Endothelial cell of umbilical vein (primary cell): ENCODE measurements at regions not wholly inside any gene's neighbourhood (a gene's known extent, or its start where the extent isn't known, plus 50 kb on each side); places are given as distances from the start of the nearest gene placed in this dataset.

Source experiments
- BruUV-seq: library from RNA; stranded (reverse); fragments of 400-500 nt; replicated peaks from 2 replicates; lab custom pipeline; 2021; lab: Mats Ljungman, UMichigan
- CTCF ChIA-PET: fragments of 300-600, 350-600 bp; sonication (Branson Sonifier 250); formaldehyde crosslinking; loops from one replicate; lab custom pipeline; 2021; ENCODE audit warnings: antibody characterized with exemption, inconsistent platforms; lab: Charles Lee
- POLR2A ChIA-PET: fragments of 300-600, 350-600 bp; sonication (Branson Sonifier 250); formaldehyde crosslinking; loops from one replicate; lab custom pipeline; 2021; ENCODE audit warnings: antibody characterized with exemption, inconsistent platforms; lab: Charles Lee
- DNase-seq: peaks from one replicate; pipeline ENCODE4 v3.0.0-alpha.2; 2011; ENCODE audit warnings: low read depth, low spot score
- FAIRE-seq: peaks from 2 replicates; lab custom pipeline; 2011; peaks lifted over from hg19 to GRCh38; lab: Jason Lieb, UNC
- H2AFZ ChIP-seq: 2 replicates; pipeline ENCODE4 v1.6.0; 2012; ENCODE audit warnings: low read depth, low read length, control low read depth, inconsistent platforms
- H3K27ac ChIP-seq: 2 replicates; pipeline ENCODE4 v1.5.1; 2011; ENCODE audit warnings: low read depth, mild to moderate bottlenecking, control low read depth, low read length, moderate library complexity; ENCODE audit not compliant: insufficient read depth
- H3K27me3 ChIP-seq, 2 experiments: 2 replicates each; pipeline versions ENCODE4 v1.6.0 to v1.6.1; 2011; ENCODE audit warnings: low read length in 2 of 2, mixed read lengths in 1 of 2; ENCODE audit not compliant: control insufficient read depth in 2 of 2, insufficient read depth in 2 of 2
- H3K36me3 ChIP-seq, 2 experiments: 2 replicates in 1 of 2; 3 replicates in 1 of 2; pipeline ENCODE4 v1.5.1; 2011; ENCODE audit warnings: low read length in 2 of 2, mild to moderate bottlenecking in 1 of 2, moderate library complexity in 1 of 2; ENCODE audit not compliant: control insufficient read depth in 2 of 2, insufficient read depth in 2 of 2; ENCODE audit errors: extremely low read depth in 1 of 2
- H3K4me1 ChIP-seq: 3 replicates; pipeline ENCODE4 v1.5.1; 2011; ENCODE audit warnings: mild to moderate bottlenecking, low read length; ENCODE audit not compliant: control insufficient read depth, insufficient read depth; ENCODE audit errors: extremely low read depth
- H3K4me2 ChIP-seq: 2 replicates; pipeline ENCODE4 v1.6.1; 2011; ENCODE audit warnings: low read length, control low read depth, mixed read lengths; ENCODE audit not compliant: insufficient read depth
- H3K4me3 ChIP-seq, 3 experiments: fragments of 200-600 bp in 1 of 3; sonication (generic), shearing (Covaris generic) in 1 of 3; replicated peaks in 1 of 3; 2 replicates each; pipeline ENCODE4 v1.5.1; 2011 to 2016; ENCODE audit warnings: control low read depth in 3 of 3, low read length in 3 of 3, mild to moderate bottlenecking in 2 of 3, inconsistent platforms in 1 of 3, low read depth in 1 of 3, moderate library complexity in 1 of 3; ENCODE audit not compliant: insufficient read depth in 1 of 3
- H3K79me2 ChIP-seq: 2 replicates; pipeline ENCODE4 v1.6.0; 2012; ENCODE audit warnings: low read length, inconsistent platforms; ENCODE audit not compliant: control insufficient read depth, insufficient read depth
- H3K9ac ChIP-seq: replicated peaks from 2 replicates; pipeline ENCODE3; 2011; ENCODE audit warnings: low read length, control low read depth; ENCODE audit not compliant: insufficient read depth; ENCODE audit errors: extremely low read depth
- H3K9me1 ChIP-seq: replicated peaks from 3 replicates; pipeline ENCODE4 v1.6.0; 2011; ENCODE audit warnings: mild to moderate bottlenecking, low read length; ENCODE audit not compliant: control insufficient read depth, insufficient read depth; ENCODE audit errors: extremely low read depth
- H3K9me3 ChIP-seq: replicated peaks from 2 replicates; pipeline ENCODE4 v1.5.1; 2012; ENCODE audit warnings: low read length, inconsistent platforms; ENCODE audit not compliant: control insufficient read depth, insufficient read depth
- H4K20me1 ChIP-seq: replicated peaks from 2 replicates; pipeline ENCODE3; 2011; ENCODE audit warnings: mild to moderate bottlenecking, low read length; ENCODE audit not compliant: control insufficient read depth, insufficient read depth; ENCODE audit errors: extremely low read depth
- CTCF ChIP-seq, 2 donors: IDR thresholded peaks; 1 replicate in 1 of 2; 2 replicates in 1 of 2; pipeline ENCODE4 v1.5.1; 2011; ENCODE audit warnings: low read length in 2 of 2, mild to moderate bottlenecking in 2 of 2, moderate library complexity in 2 of 2, control low read depth in 1 of 2, inconsistent platforms in 1 of 2, low read depth in 1 of 2; ENCODE audit not compliant: insufficient read depth in 1 of 2; ENCODE audit errors: extremely low read depth in 1 of 2
- EZH2 ChIP-seq: IDR thresholded peaks from 2 replicates; pipeline ENCODE4 v1.6.1; 2012; ENCODE audit warnings: borderline replicate concordance, low read depth, mild to moderate bottlenecking, moderate library complexity, low read length, inconsistent platforms; ENCODE audit not compliant: severe bottlenecking
- FOS ChIP-seq: IDR thresholded peaks from 2 replicates; pipeline ENCODE4 v1.6.1; 2011; ENCODE audit warnings: mild to moderate bottlenecking, low read length, moderate library complexity, borderline replicate concordance; ENCODE audit not compliant: insufficient read depth
- GATA2 ChIP-seq: IDR thresholded peaks from 2 replicates; pipeline ENCODE4 v1.7.0; 2011; ENCODE audit warnings: low read depth, mild to moderate bottlenecking, moderate library complexity, mixed read lengths, low read length; ENCODE audit not compliant: insufficient read length, insufficient read depth
- JUN ChIP-seq: IDR thresholded peaks from 2 replicates; pipeline ENCODE4 v1.6.1; 2011; ENCODE audit warnings: borderline replicate concordance, low read depth; ENCODE audit not compliant: insufficient read length, insufficient read depth
- MAX ChIP-seq: IDR thresholded peaks from 2 replicates; pipeline ENCODE4 v1.6.1; 2011; ENCODE audit not compliant: insufficient read depth, insufficient read length
- MYC ChIP-seq: IDR thresholded peaks from one replicate; pipeline ENCODE4 v1.6.1; 2011; ENCODE audit warnings: mild to moderate bottlenecking, low read depth, low read length
- POLR2A ChIP-seq: IDR thresholded peaks from 2 replicates; pipeline ENCODE4 v1.6.1; 2012; ENCODE audit warnings: low read depth, mild to moderate bottlenecking, control low read depth, low read length
- POLR2AphosphoS5 ChIP-seq: IDR thresholded peaks from 2 replicates; pipeline ENCODE4 v1.6.1; 2012; ENCODE audit warnings: low read depth, mild to moderate bottlenecking, control low read depth, low read length, moderate library complexity; ENCODE audit not compliant: insufficient read depth
- dilution Hi-C: fragments of 300-500 bp; cut with MboI; formaldehyde crosslinking; loops from one replicate; pipeline ENCODE4 v1.15.0; 2019; ENCODE audit warnings: low sequenced_read_pairs; ENCODE audit not compliant: extremely low pct_ligation_motif_present
- intact Hi-C: fragments of 100-400 bp; cut with micrococcal nuclease; formaldehyde crosslinking; loops from one replicate; pipeline ENCODE4 v1.10.0; 2022

DNA sequence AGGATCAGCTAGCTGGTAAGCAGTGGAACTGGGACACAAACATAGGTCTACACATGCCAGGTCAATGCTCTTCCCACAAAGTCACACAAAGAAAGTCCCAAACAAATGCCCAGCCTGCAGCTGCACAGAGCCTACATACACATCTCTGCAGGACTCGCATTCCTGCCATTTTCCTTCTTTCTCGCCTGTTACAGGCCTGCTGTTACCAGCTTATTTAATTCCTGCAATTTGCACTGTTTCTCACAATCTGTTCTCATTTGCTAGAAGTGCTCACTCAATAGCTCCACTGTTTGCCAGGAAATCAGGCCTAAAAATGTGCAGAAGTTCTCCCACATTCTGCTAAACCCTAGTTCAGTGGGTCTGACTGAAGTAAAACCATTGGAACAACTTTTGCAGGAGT is 362.6 kb upstream of the C1orf87 start:
- ChIA-PET CTCF (interaction anchor here (0.7 to 1.8 kb wide), 3 partner anchors 11 to 329 kb away, joined by 3 to 11 read pairs (median 3); no protein-coding TSS in a partner anchor), POLR2A (no interaction called here)
- no peaks in the 10 kb centered on the region for H3K9me1 ChIP-seq
- no peak overlapping the region for H3K4me2 ChIP-seq
- no peaks in the 10 kb centered on the region for H3K9me3 ChIP-seq
- H3K4me1 ChIP-seq = no peaks in the 10 kb centered on the region
- no peak overlapping the region for H3K27ac ChIP-seq
- BruUV-seq = no TSS peak
- intact Hi-C loops (no loop called here), dilution Hi-C loops (no loop called here)
- DNase-seq (no peak), FAIRE-seq (no peak)
- H3K79me2 ChIP-seq = no peaks in the 10 kb centered on the region
- H3K9ac ChIP-seq = no peak overlapping the region
- no peak for TF ChIP-seq FOS
- TF ChIP-seq JUN = no peak
- TF ChIP-seq POLR2A = no peak
- TF ChIP-seq MYC = no peak
- TF ChIP-seq CTCF (IDR thresholded peaks at IDR 0.05; ENCODE audit: extremely low read depth in 1 of 2, insufficient read depth in 1 of 2, low read depth in 1 of 2, low read length in 2 of 2) = no peak
- no peak for TF ChIP-seq POLR2AphosphoS5
- no peak for TF ChIP-seq EZH2
- TF ChIP-seq MAX = no peak
- no peak for TF ChIP-seq GATA2
- H4K20me1 ChIP-seq = no peaks in the 10 kb centered on the region
- no peak overlapping the region for H3K4me3 ChIP-seq
- no peaks in the 10 kb centered on the region for H3K36me3 ChIP-seq
- no peak overlapping the region for H2AFZ ChIP-seq
- H3K27me3 ChIP-seq = no peaks in the 10 kb centered on the region
